ENCODE measurements at regions not wholly inside any gene's neighbourhood (a gene's known extent, or its start where the extent isn't known, plus 50 kb on each side); places are given as distances from the start of the nearest gene placed in this dataset.

- TF ChIP-seq POLR2A (IDR thresholded peaks at IDR 0.05; ENCODE audit: low read length): no peak
- no peak for TF ChIP-seq GATA1 (IDR thresholded peaks at IDR 0.05; ENCODE audit: low read depth, low read length)
Measured at GRCh38 chr9:91098203-91098850, 263.4 kb downstream of the AUH start.
